MCF 10A (cell line): ENCODE measurements at regions not wholly inside any gene's neighbourhood (a gene's known extent, or its start where the extent isn't known, plus 50 kb on each side); places are given as distances from the start of the nearest gene placed in this dataset.

Experiments used
- BruUV-seq: library from RNA; stranded (reverse); fragments of 400-500 nt; replicated peaks from 2 replicates; lab custom pipeline; 2021; lab: Mats Ljungman, UMichigan
- CTCF ChIA-PET: fragments of 300-600 bp; sonication (Branson Sonifier 250); formaldehyde crosslinking; extraction: SDS; loops from one replicate; lab custom pipeline; 2021; ENCODE audit warnings: antibody characterized with exemption, inconsistent platforms; lab: Yijun Ruan, JAX
- POLR2A ChIA-PET: fragments of 300-600, 350-650 bp; sonication (Branson Sonifier 250); formaldehyde crosslinking; extraction: SDS; loops from one replicate; lab custom pipeline; 2020; ENCODE audit warnings: antibody characterized with exemption, inconsistent platforms; lab: Yijun Ruan, JAX
- DNase-seq: peaks from one replicate; pipeline ENCODE4 v3.0.0-alpha.2; 2018; ENCODE audit not compliant: unreplicated experiment
- H3K27ac Mint-ChIP-seq: one replicate; pipeline ENCODE4 v1.8.0; 2022; ENCODE audit warnings: mild to moderate bottlenecking, low read depth, mixed read lengths; ENCODE audit not compliant: unreplicated experiment
- H3K27me3 Mint-ChIP-seq: one replicate; pipeline ENCODE4 v1.8.0; 2022; ENCODE audit warnings: mixed read lengths; ENCODE audit not compliant: insufficient read depth, unreplicated experiment
- H3K36me3 Mint-ChIP-seq: one replicate; pipeline ENCODE4 v1.8.0; 2022; ENCODE audit warnings: mild to moderate bottlenecking, moderate library complexity, mixed read lengths; ENCODE audit not compliant: insufficient read depth, unreplicated experiment
- H3K4me1 Mint-ChIP-seq: one replicate; pipeline ENCODE4 v1.8.0; 2022; ENCODE audit warnings: mixed read lengths; ENCODE audit not compliant: insufficient read depth, unreplicated experiment
- H3K4me3 Mint-ChIP-seq: one replicate; pipeline ENCODE4 v1.8.0; 2022; ENCODE audit warnings: mild to moderate bottlenecking, moderate library complexity, mixed read lengths; ENCODE audit not compliant: unreplicated experiment
- H3K9me3 Mint-ChIP-seq: one replicate; pipeline ENCODE4 v1.8.0; 2022; ENCODE audit warnings: mixed read lengths; ENCODE audit not compliant: unreplicated experiment
- CTCF ChIP-seq: fragments of 200-600 bp; IDR thresholded peaks from one replicate; pipeline ENCODE4 v1.8.0; 2022; ENCODE audit warnings: antibody characterized with exemption, mild to moderate bottlenecking; ENCODE audit not compliant: unreplicated experiment
- intact Hi-C: fragments of 100-400 bp; cut with micrococcal nuclease; formaldehyde crosslinking; loops from 2 replicates; pipeline ENCODE4 v1.14.1; 2022

- ChIA-PET CTCF (interaction anchor here (0.6 kb wide), 1 partner anchor 1202 kb away, joined by 4 read pairs; no protein-coding TSS in a partner anchor), POLR2A (no interaction called here)
- Mint-ChIP-seq H3K4me1 (peaks cover 10% of the 10 kb centered on the region), H3K4me3 (no peak overlapping the region), H3K27me3 (peaks cover 46% of the 10 kb centered on the region), H3K36me3 (no peaks in the 10 kb centered on the region), H3K27ac (no peak overlapping the region), H3K9me3 (no peaks in the 10 kb centered on the region)
- intact Hi-C loops, result no loop called here
- no peak for DNase-seq
- TF ChIP-seq CTCF, result no peak
- no TSS peak for BruUV-seq
Observed at GRCh38 chr16:8380311-8380710, 210.0 kb downstream of the TMEM114 start.

- Mint-ChIP-seq H3K27me3 (peaks cover 29% of the 10 kb centered on the region), H3K4me1 (peaks cover 18% of the 10 kb centered on the region), H3K27ac (no peak overlapping the region), H3K9me3 (no peaks in the 10 kb centered on the region), H3K36me3 (no peaks in the 10 kb centered on the region), H3K4me3 (no peak overlapping the region)
- ChIA-PET CTCF (interaction anchor here (1.0 kb wide), 1 partner anchor 152 kb away, joined by 3 read pairs; no protein-coding TSS in a partner anchor), POLR2A (no interaction called here)
- no peak for DNase-seq
- TF ChIP-seq CTCF, result no peak
- BruUV-seq, result no TSS peak
- intact Hi-C loops, result no loop called here
Observed at GRCh38 chr16:8377864-8378263, 212.4 kb downstream of the TMEM114 start.

- ChIA-PET POLR2A (no interaction called here), CTCF (no interaction called here)
- no peak overlapping the region for H3K27ac Mint-ChIP-seq
- no TSS peak for BruUV-seq
- intact Hi-C loops, result no loop called here
- no peak overlapping the region for H3K4me3 Mint-ChIP-seq
- no peak for TF ChIP-seq CTCF
- no peaks in the 10 kb centered on the region for H3K9me3 Mint-ChIP-seq
- H3K27me3 Mint-ChIP-seq, result peaks cover 19% of the 10 kb centered on the region
- H3K36me3 Mint-ChIP-seq, result no peaks in the 10 kb centered on the region
- DNase-seq, result no peak
- H3K4me1 Mint-ChIP-seq, result peaks cover 18% of the 10 kb centered on the region
Observed at GRCh38 chr16:8376858-8377257, 213.5 kb downstream of the TMEM114 start.

- H3K27ac Mint-ChIP-seq, result no peak overlapping the region
- H3K36me3 Mint-ChIP-seq, result no peaks in the 10 kb centered on the region
- no peaks in the 10 kb centered on the region for H3K9me3 Mint-ChIP-seq
- no peak for TF ChIP-seq CTCF
- no peak overlapping the region for H3K4me3 Mint-ChIP-seq
- ChIA-PET POLR2A (no interaction called here), CTCF (no interaction called here)
- H3K4me1 Mint-ChIP-seq, result peaks cover 18% of the 10 kb centered on the region
- peaks cover 15% of the 10 kb centered on the region for H3K27me3 Mint-ChIP-seq
- peak; percentile 75 for DNase-seq
- intact Hi-C loops, result no loop called here
- no TSS peak for BruUV-seq
Observed at GRCh38 chr16:8376430-8376829, 213.9 kb downstream of the TMEM114 start.
